GM23338 (cell line): ENCODE measurements at regions not wholly inside any gene's neighbourhood (a gene's known extent, or its start where the extent isn't known, plus 50 kb on each side); places are given as distances from the start of the nearest gene placed in this dataset.

Experiments
- ATAC-seq: fragments of 200-7000 bp; cut with Tn5 transposase; 3 replicates; pipeline ENCODE4 v1.9.1; 2020
- DNase-seq: peaks from one replicate; pipeline ENCODE4 v3.0.0-alpha.2; 2015; ENCODE audit warnings: low spot score
- H2AFZ ChIP-seq: fragments of 200-600 bp; sonication (generic); 2 replicates; pipeline ENCODE4 v1.8.0; 2016; ENCODE audit warnings: antibody characterized with exemption, mild to moderate bottlenecking, moderate library complexity
- H3F3A ChIP-seq: fragments of 200-600 bp; sonication (generic); replicated peaks from 2 replicates; pipeline ENCODE4 v1.8.0; 2017; ENCODE audit warnings: antibody characterized with exemption, mixed run types, low read depth
- H3K27ac ChIP-seq: fragments of 200-600 bp; sonication (generic); 2 replicates; pipeline ENCODE4 v1.6.1; 2016; ENCODE audit warnings: low read depth
- H3K27me3 ChIP-seq: fragments of 200-600 bp; sonication (generic); 2 replicates; pipeline ENCODE4 v1.8.0; 2016; ENCODE audit warnings: mild to moderate bottlenecking, mixed run types, moderate library complexity; ENCODE audit not compliant: insufficient read depth
- H3K36me3 ChIP-seq: fragments of 200-600 bp; sonication (generic); 2 replicates; pipeline ENCODE4 v1.8.0; 2016; ENCODE audit warnings: mild to moderate bottlenecking; ENCODE audit not compliant: insufficient read depth
- H3K4me1 ChIP-seq: fragments of 200-600 bp; sonication (generic); 2 replicates; pipeline ENCODE4 v1.8.0; 2016; ENCODE audit warnings: mild to moderate bottlenecking, moderate library complexity; ENCODE audit not compliant: insufficient read depth
- H3K4me2 ChIP-seq: fragments of 200-600 bp; sonication (generic); 2 replicates; pipeline ENCODE4 v1.7.1; 2017; ENCODE audit warnings: mixed run types
- H3K4me3 ChIP-seq: fragments of 200-600 bp; sonication (generic); 2 replicates; pipeline ENCODE4 v1.6.1; 2016; ENCODE audit warnings: mixed run types
- H3K79me2 ChIP-seq: fragments of 200-600 bp; sonication (generic); replicated peaks from 2 replicates; pipeline ENCODE4 v1.8.0; 2017; ENCODE audit warnings: mild to moderate bottlenecking; ENCODE audit not compliant: insufficient read depth
- H3K9me2 ChIP-seq: fragments of 200-600 bp; sonication (generic); 2 replicates; pipeline ENCODE4 v1.8.0; 2017; ENCODE audit not compliant: insufficient read depth
- H4K20me1 ChIP-seq: fragments of 200-600 bp; sonication (generic); replicated peaks from 2 replicates; pipeline ENCODE4 v1.8.0; 2017; ENCODE audit warnings: mild to moderate bottlenecking; ENCODE audit not compliant: insufficient read depth
- H3K27ac Mint-ChIP-seq: 2 replicates; pipeline ENCODE4 v1.8.0; 2020; ENCODE audit warnings: inconsistent platforms, mild to moderate bottlenecking, moderate library complexity, mixed read lengths
- H3K27me3 Mint-ChIP-seq: 3 replicates; pipeline ENCODE4 v1.8.0; 2022; ENCODE audit warnings: low read depth, mild to moderate bottlenecking, moderate library complexity, mixed read lengths, inconsistent platforms; ENCODE audit not compliant: insufficient read depth, poor library complexity
- H3K36me3 Mint-ChIP-seq: 3 replicates; pipeline ENCODE4 v1.8.0; 2021; ENCODE audit warnings: low read depth, mild to moderate bottlenecking, inconsistent platforms, moderate library complexity, mixed read lengths
- H3K4me1 Mint-ChIP-seq: 3 replicates; pipeline ENCODE4 v1.8.0; 2020; ENCODE audit warnings: mild to moderate bottlenecking, inconsistent platforms, mixed read lengths
- H3K4me3 Mint-ChIP-seq: 3 replicates; pipeline ENCODE4 v1.8.0; 2021; ENCODE audit warnings: moderate library complexity, mild to moderate bottlenecking, inconsistent platforms, mixed read lengths
- H3K9me3 Mint-ChIP-seq: 3 replicates; pipeline ENCODE4 v1.8.0; 2020; ENCODE audit warnings: moderate library complexity, mild to moderate bottlenecking, inconsistent platforms, mixed read lengths
- CREB1 ChIP-seq: fragments of 250-450 bp; sonication (Bioruptor Pico); IDR thresholded peaks from 2 replicates; pipeline ENCODE4 v1.5.0; 2020; ENCODE audit warnings: low read depth, mild to moderate bottlenecking, moderate library complexity
- EZH2 ChIP-seq: fragments of 200-600 bp; sonication (generic); IDR thresholded peaks from one replicate; pipeline ENCODE4 v1.8.0; 2017; ENCODE audit warnings: antibody characterized with exemption, mild to moderate bottlenecking, low read depth; ENCODE audit not compliant: unreplicated experiment
- EZH2phosphoT487 ChIP-seq: fragments of 200-600 bp; sonication (generic); IDR thresholded peaks from one replicate; pipeline ENCODE4 v1.8.1; 2018; ENCODE audit warnings: antibody characterized with exemption; ENCODE audit not compliant: unreplicated experiment
- NANOG ChIP-seq: IDR thresholded peaks from 2 replicates; pipeline ENCODE4 v1.6.1; 2016; ENCODE audit warnings: antibody characterized with exemption, borderline replicate concordance
- STAT1 ChIP-seq: IDR thresholded peaks from one replicate; pipeline ENCODE4 v1.6.1; 2016; ENCODE audit warnings: antibody characterized with exemption; ENCODE audit not compliant: unreplicated experiment
- ZNF114 ChIP-seq: fragments of 250-450 bp; sonication (Bioruptor Pico); IDR thresholded peaks from 2 replicates; pipeline ENCODE4 v1.5.0; 2020; ENCODE audit warnings: mild to moderate bottlenecking, moderate library complexity
- TF ChIP-seq, protein P1 (sequence below): IDR thresholded peaks from one replicate; pipeline ENCODE4 v1.6.1; 2018; ENCODE audit warnings: antibody characterized with exemption; ENCODE audit not compliant: unreplicated experiment
- TF ChIP-seq, protein P2 (sequence below), 2 experiments: fragments of 200-600 bp in 1 of 2; sonication (generic) in 1 of 2; conservative IDR thresholded peaks; 2 replicates each; pipeline versions ENCODE4 v1.5.1 to v1.6.1; 2016 to 2017; ENCODE audit warnings: antibody characterized with exemption in 2 of 2, low read depth in 2 of 2, mild to moderate bottlenecking in 2 of 2, moderate library complexity in 1 of 2
- TF ChIP-seq, protein P3 (sequence below): IDR thresholded peaks from 2 replicates; pipeline ENCODE4 v1.6.1; 2016; ENCODE audit warnings: antibody characterized with exemption

DNA sequence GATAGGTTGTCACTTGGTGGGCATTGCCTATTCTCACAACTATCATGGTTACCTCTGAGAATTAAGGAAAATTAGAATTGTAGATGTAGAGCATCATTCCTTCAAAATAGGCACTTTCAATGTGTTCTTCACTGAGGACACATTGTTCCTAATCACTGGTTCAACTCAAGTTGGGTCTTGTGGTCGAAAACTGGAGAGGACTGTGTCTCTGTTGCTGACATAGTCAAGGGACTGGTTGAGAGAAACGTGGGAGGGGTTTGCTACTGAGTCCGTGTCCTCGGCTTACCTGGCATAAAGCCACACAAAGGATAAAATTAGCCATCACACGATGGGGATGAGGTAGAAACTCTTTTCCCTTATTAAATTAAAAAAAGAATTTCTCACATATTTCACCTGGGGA lies 205.9 kb upstream of the CD180 start (continued):
- TF ChIP-seq, protein P1, sequence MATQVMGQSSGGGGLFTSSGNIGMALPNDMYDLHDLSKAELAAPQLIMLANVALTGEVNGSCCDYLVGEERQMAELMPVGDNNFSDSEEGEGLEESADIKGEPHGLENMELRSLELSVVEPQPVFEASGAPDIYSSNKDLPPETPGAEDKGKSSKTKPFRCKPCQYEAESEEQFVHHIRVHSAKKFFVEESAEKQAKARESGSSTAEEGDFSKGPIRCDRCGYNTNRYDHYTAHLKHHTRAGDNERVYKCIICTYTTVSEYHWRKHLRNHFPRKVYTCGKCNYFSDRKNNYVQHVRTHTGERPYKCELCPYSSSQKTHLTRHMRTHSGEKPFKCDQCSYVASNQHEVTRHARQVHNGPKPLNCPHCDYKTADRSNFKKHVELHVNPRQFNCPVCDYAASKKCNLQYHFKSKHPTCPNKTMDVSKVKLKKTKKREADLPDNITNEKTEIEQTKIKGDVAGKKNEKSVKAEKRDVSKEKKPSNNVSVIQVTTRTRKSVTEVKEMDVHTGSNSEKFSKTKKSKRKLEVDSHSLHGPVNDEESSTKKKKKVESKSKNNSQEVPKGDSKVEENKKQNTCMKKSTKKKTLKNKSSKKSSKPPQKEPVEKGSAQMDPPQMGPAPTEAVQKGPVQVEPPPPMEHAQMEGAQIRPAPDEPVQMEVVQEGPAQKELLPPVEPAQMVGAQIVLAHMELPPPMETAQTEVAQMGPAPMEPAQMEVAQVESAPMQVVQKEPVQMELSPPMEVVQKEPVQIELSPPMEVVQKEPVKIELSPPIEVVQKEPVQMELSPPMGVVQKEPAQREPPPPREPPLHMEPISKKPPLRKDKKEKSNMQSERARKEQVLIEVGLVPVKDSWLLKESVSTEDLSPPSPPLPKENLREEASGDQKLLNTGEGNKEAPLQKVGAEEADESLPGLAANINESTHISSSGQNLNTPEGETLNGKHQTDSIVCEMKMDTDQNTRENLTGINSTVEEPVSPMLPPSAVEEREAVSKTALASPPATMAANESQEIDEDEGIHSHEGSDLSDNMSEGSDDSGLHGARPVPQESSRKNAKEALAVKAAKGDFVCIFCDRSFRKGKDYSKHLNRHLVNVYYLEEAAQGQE, result no peak
- TF ChIP-seq, protein P2, sequence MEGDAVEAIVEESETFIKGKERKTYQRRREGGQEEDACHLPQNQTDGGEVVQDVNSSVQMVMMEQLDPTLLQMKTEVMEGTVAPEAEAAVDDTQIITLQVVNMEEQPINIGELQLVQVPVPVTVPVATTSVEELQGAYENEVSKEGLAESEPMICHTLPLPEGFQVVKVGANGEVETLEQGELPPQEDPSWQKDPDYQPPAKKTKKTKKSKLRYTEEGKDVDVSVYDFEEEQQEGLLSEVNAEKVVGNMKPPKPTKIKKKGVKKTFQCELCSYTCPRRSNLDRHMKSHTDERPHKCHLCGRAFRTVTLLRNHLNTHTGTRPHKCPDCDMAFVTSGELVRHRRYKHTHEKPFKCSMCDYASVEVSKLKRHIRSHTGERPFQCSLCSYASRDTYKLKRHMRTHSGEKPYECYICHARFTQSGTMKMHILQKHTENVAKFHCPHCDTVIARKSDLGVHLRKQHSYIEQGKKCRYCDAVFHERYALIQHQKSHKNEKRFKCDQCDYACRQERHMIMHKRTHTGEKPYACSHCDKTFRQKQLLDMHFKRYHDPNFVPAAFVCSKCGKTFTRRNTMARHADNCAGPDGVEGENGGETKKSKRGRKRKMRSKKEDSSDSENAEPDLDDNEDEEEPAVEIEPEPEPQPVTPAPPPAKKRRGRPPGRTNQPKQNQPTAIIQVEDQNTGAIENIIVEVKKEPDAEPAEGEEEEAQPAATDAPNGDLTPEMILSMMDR (conservative IDR thresholded peaks at IDR 0.05; ENCODE audit: low read depth in 2 of 2), result no peak

DNA sequence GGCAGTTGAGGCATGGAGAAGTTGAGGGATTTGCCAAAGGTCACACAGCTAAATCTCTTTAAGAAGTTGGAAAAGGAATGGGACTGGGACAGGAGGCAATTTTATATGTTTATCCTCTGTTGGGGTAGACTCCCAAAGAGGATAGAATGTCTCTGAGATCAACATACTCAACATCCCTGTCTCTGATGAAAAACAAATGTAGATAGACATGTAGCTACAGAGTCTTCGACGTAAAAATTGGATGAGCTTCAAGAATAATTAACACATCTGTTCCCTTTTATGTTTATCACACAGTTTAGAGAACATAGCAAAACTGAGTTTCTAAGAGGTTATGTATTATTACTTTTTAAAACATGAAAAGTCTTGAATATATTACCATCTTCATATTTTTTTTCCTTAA lies 204.6 kb upstream of the CD180 start:
- no peaks in the 10 kb centered on the region for H3K9me2 ChIP-seq
- TF ChIP-seq ZNF114 (CRISPR knock-in tag) (no peak), CREB1 (CRISPR knock-in tag) (no peak), NANOG (no peak), EZH2phosphoT487 (no peak), STAT1 (no peak), EZH2 (no peak)
- TF ChIP-seq, protein P1, result no peak
- TF ChIP-seq, protein P2 (conservative IDR thresholded peaks at IDR 0.05; ENCODE audit: low read depth in 2 of 2), result no peak
- TF ChIP-seq, protein P3, sequence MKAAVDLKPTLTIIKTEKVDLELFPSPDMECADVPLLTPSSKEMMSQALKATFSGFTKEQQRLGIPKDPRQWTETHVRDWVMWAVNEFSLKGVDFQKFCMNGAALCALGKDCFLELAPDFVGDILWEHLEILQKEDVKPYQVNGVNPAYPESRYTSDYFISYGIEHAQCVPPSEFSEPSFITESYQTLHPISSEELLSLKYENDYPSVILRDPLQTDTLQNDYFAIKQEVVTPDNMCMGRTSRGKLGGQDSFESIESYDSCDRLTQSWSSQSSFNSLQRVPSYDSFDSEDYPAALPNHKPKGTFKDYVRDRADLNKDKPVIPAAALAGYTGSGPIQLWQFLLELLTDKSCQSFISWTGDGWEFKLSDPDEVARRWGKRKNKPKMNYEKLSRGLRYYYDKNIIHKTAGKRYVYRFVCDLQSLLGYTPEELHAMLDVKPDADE, result no peak

More for the DNA sequence above, 204.6 kb upstream of the CD180 start:
- H3K9me3 Mint-ChIP-seq, result no peaks in the 10 kb centered on the region
- Histone ChIP-seq H2AFZ (no peak overlapping the region), H3K27ac (no peak overlapping the region), H3K36me3 (no peaks in the 10 kb centered on the region), H3K4me2 (no peak overlapping the region), H3K4me3 (no peak overlapping the region), H3K4me1 (peaks cover 19% of the 10 kb centered on the region), H3F3A (no peaks in the 10 kb centered on the region), H3K27me3 (no peaks in the 10 kb centered on the region), H3K79me2 (no peaks in the 10 kb centered on the region), H4K20me1 (no peaks in the 10 kb centered on the region)
- ATAC-seq (no peak), DNase-seq (no peak)
- H3K4me1 Mint-ChIP-seq, result peaks cover 29% of the 10 kb centered on the region
- no peak overlapping the region for H3K4me3 Mint-ChIP-seq
- H3K27ac Mint-ChIP-seq, result no peak overlapping the region
- no peaks in the 10 kb centered on the region for H3K36me3 Mint-ChIP-seq
- peaks cover 2% of the 10 kb centered on the region for H3K27me3 Mint-ChIP-seq
